Midbrain (tissue), 1 donor: ENCODE measurements at regions not wholly inside any gene's neighbourhood (a gene's known extent, or its start where the extent isn't known, plus 50 kb on each side); places are given as distances from the start of the nearest gene placed in this dataset.
A peak's percentile ranks its signal among the peaks of the same experiment; 100 is the strongest.
"Not testable (repeated sequence)": the region's sequence is repeated elsewhere in the genome, so short reads cannot be mapped to it uniquely, and the experiment has no call there.

Experiments used
- DNase-seq: peaks from one replicate; lab custom pipeline; 2025; lab: John Stamatoyannopoulos, UW

DNA sequence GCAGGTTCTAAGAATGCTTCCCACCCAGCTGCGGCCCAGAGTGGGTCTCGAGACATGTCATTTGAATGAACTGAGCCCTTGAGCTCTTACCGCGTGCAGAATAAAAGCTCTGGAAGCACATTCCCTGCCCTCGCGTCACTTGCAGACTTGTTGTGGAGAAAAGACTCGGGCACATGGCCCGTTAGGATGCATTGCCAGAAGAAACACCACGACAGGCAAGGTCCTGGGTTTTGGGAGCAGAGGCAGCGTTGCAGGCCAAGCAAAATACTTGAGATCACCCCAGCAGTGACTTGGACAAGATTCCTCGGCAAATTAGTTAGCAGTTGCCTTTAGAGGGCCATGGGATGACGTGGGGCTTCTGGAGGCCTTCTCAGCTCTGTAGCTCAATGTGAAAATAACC is 170.8 kb upstream of the MSX2 start:
- DNase-seq = no peak

DNA sequence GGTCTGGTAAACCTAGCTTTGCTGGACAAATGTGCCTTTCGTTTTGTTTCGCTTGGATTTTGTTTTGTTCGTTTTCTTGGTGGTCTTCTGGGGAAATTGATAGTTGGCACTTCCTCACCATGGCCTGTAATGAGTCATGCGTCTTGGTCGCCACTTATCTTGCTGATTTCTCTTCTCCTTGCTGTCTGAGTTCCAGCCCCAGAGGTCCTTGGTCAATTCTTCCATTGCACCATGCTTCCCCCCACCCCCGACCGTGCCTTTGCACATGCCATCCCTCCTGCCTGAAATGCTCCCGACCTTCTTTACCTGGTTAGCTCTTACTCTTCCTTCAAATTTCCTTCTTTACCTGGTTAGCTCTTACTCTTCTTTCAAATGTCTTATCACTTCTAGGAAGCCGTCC is 168.7 kb upstream of the MSX2 start:
- DNase-seq = no peak

DNA sequence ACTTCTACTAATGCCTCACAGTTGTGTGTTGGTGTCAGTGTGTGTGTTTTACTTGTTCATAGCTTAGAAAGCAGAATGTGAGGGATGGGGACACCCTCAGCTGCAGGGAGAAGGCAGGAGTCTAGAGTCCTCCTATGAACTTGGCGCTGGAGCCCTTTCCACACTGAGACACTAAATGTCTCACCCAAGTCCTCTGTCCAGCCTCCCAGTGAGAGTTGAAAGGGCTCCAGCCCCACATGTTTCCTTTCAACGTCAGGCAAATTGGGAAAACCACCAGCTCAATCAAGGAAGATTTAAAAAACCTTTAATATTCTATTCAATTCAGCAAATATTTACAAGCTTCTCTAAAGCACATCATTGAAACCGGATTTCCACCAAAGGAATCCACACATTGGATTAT is 167.6 kb upstream of the MSX2 start:
- no peak for DNase-seq

DNA sequence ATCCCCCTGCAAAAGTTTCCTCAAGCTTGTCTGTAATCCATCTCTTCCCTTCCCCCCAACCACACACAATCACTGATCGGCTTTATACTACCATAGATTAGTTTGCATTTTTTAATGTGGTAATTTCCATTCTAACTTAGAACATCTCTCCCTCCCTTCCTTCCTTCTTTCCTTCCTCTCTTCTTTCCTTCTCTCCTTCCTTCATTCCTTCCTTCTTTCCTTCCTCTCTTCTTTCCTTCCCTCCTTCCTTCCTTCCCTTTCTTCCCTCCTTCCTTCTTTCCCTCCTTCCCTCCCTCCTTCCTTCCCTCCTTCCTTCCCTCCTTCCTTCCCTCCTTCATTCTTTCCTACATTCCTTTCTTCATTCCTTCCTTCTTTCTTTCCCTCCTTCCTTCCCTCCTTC is 166.2 kb upstream of the MSX2 start:
- DNase-seq = no peak

DNA sequence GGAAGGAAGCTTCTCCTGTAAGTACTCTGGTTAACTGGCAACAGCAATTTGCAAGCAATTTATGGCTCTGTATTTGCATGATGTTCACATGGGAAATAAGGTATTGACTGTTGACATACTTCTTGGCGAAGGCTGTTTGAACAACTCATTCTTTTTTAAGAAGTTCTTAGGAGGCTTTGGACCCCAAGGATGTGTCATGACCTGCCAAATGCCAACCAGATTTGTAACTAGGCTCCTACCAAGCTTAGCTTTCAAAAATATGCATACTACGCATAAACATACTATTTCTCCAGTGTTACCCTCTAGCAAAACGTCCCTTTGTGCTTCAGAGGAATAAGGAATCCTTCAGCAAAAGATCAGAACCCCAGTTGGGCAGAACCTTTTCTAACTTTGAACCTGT is 165.2 kb upstream of the MSX2 start:
- DNase-seq = no peak

DNA sequence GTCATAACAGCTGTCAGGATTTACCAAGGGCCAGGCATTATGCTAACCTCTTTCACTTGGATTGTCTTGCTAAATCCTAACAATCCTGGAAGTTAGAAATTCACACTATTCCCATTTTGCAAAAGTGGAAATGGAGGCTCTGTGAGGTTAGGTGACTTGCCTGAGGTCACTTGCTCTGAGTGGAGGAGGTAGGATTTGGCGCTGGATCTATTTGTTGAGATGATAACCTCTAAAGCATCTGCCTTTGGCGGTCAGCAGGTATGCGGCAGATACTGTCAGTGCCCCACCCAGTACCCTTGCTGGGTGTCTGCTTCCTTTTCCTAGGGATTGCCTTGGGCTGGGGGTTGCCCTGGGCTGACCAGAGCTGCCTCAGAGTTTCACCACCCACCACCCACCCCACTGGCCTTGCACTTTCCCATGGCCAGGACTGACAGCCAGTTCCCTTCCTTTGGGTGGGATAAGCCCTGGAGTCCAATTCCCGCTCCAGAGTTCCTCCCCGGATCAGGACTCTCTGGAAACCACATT is 164.8 kb upstream of the MSX2 start:
- no peak for DNase-seq

DNA sequence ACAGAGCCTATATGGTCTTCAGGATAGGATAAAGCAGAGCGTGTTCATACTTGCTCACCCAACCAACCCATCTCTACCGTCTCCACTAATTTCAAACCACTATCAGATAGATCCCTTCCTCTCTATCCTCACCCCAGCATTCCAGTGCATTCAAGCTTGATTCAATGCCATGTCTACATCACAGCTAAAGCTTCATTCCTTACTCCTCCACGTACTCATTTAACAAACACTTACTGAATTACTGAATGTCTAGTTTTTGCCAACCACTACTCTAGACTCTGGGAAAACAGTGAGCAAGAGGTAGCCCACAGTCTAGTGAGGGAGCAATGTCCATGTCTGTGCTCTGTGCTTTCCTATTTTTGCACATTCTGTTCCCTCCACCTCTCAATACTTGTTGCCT is 163.5 kb upstream of the MSX2 start:
- no peak for DNase-seq

DNA sequence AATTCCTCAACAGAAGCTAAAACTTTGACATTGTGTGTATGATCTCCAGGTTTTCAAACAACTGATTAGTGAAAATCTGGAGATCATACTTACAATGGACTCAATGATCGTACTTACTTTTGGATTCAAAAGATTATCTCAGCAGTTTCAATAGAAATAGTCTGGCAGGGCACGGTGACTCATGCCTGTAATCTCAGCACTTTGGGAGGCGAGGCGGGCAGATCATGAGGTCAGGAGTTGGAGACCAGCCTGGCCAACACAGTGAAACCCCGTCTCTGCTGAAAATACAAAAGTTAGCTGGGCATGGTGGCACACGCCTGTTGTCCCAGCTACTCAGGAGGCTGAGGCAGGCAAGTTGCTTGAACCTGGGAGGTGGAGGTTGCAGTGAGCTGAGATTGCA is 161.3 kb upstream of the MSX2 start:
- not testable (repeated sequence) for DNase-seq

DNA sequence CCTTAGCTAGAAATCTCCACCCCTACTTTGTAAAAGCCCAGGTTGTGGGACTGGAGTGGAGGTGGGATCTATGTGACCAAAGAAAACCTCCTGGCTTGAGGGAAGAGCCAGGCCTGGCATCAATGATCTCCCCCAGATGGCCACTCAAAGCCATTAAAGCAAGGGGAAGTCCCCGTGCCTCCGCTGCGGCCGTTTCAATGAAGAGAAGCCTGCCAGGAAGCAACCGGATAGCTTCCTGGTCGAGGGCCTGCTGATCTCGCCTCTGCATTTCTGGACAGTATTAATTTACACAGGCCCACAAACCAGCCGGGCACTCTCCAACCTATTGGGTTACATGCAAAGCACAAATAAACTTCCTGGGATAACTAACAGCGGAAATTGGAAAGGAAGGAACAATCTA is 160.5 kb upstream of the MSX2 start:
- no peak for DNase-seq

DNA sequence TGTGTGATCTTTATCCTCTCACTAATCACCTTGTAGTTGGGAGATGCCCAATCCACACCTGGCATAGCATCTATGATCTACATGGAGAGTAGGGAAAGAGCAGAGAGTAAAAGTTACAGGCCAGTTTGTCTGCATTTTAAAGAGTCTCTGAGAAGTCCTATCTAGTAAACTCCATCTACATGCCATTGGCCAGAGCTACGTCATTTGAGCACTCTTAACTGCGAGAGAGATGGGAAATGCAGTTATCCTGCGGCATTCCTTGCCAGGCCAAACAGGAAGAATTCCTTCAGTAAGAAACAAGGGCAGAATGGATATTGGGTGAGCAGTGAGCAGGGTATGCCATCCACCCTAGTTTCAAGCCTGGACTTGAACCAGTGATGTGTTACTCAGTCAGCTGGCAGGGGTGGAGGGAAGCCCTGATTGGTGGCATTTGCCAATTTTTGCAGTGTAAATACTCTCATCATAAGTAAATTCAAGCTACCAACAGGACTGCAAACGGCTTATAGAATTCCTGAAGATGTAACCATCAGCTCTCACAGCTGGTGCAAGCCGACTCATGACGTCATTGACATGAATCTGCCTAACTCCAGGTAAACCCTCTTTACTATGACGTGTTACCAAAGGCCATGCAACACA is 156.8 kb upstream of the MSX2 start:
- DNase-seq = no peak

DNA sequence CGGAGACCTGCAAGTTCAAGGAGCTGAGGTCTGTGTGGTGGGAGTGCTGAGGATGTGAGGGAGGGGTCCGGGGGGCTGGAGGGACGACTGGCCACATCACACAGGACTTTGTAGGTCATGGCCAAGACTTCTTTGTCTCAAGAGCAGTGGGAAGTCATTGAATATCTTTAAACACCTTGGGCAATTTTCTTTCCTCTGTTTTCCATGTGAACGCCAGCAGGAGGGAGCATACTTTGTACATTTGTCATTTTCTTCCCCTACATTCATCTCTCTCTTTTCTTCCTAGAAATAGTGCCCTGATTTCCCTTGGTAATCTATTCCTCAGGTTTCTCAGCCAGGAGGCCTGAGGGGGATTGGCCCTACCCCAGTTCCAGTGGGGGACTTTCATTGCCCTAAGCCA is 153.7 kb upstream of the MSX2 start:
- no peak for DNase-seq

DNA sequence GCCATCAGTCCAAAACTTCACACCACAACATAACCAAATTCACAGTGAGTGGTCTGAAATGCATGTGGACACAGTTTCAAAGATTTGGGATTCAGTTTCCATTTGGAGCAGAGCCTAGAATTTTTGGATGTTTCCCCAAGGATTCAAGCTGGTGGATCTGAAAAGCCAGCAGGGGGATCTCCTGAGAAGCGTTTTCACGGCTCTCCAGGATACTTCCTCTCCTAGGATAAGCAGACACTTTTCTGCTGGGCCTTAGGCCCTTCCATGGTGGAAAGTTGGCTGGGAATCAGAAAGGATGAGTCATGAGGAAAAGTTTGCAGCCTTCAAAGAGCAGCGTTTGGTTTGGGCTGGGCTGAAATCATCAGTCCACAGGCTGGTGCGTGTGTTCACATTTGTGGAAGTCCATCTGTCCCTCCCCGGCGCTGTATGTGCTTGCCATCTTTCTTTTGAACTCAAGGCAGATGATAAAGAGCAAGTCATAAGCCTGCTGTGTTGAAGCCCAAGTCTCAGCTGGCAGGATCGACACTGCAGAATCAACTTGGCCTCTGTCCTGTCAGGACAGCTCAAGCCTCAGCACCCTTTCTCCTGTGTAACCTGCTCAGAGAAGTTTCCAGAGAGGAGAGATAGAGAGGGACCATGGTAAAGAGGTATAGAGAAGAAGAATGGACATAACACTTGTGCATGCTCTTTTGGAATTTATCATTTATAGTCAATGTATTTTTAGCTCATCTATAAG is 152.6 kb upstream of the MSX2 start:
- peak; percentile 9 for DNase-seq

DNA sequence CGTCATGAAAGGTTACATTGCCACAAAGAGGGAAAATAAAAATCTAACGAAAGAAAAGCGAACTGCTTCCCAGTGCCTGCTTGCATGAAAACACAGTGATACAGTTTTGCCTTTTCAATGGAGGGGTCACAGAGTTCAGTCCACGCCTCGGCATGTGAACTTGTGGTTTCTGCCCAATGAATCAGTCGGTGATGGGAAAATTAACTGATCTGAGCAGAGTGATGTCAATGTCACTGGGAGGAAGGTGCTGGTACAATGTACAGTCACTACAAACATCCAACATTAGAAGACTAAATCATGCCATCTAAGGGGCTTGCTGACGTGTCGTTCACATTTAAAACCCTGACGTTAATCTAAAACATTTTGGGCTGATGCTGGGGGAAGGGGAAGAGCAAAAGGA is 151.8 kb upstream of the MSX2 start:
- DNase-seq = no peak

DNA sequence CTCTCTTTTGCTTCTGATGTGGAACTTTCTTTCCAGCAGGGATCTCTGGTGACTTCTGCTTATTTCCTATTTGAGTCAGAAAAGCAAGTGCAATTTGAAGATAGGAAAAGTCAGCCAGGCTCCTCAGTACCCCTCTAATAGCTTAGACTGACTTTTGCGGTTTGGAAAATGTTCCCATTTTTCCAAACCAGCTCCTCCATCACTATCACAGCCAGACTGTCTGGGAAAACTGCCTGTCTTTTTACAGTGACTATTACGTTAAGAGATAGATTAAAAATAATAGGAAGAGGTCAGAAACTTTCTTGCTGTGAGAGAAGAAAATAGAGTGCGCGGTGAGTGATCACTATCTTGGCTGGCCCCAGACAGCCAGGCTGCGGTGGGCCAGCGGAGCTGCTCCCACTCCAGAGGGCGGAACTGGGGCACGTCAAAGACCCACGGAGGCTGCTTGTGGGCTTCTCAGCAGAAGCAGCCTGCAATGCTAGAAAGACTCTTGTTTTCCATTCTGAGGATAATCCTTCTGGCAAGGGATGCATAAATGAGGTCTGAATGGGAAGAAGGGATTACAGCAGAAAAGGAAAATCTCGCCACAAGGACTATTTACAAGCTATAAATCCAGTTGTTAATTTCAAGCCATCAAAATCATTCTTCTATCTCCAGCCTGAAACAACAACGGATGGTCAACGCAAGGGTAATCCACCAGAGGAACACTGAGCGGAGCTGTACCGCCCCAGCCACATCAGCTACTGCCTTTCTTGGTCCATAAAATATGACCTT is 151.0 kb upstream of the MSX2 start:
- DNase-seq = no peak

DNA sequence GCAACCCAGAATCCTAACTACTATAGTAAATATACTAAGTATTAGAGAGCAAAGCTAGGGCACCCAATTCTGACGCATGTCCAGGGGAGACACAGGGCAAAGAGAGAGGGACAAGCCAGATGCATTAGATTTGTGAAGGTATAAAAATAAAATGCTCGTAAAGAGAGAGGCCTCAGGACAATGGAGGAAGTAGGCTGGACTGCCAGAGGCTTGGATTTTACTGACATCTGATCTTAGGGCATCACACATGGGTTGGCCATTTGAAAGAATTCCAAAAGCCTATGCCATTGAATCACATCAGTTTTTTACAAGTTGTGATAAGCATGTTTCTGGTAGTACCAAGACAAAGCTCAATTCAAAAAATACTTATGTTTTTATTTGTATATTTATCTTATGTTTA is 149.3 kb upstream of the MSX2 start:
- no peak for DNase-seq

DNA sequence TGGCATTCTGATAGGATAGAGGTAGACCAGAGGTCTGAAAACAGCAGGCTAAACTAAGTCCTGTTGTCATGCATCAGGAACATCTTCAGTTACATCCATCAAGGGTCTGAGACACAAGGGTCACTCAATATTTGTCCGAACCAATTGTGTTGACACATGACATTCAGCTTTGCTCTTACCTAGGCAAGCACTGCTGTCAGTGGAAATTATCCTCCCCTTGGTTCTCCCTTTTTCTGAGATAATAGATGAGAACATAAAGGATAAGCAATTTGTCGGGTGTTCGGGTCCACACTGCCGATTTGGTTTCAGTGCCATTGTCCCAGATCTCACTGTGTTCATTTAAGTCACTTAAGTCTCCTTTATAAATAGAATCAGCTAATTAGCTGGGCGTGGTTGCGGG is 148.3 kb upstream of the MSX2 start:
- DNase-seq = no peak

DNA sequence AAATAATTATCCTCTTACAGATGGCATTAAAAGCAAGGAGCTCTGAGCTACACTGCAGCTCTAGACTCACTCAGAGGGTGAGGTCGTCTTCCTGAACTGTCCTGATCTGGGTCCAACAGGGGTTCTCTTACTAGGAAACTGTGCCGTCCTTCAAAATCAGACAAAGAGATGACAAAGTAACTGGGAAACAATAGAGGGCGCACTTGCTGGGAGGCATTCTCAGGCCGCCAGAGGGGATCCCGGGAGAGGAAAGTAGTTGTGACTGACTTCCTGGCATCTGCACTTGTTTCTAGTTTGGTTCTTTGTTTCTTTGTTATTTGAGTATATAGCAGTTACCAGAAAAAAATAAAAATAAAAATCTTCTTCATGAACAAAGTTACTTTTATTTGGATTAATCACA is 142.9 kb upstream of the MSX2 start:
- DNase-seq = peak; percentile 26

DNA sequence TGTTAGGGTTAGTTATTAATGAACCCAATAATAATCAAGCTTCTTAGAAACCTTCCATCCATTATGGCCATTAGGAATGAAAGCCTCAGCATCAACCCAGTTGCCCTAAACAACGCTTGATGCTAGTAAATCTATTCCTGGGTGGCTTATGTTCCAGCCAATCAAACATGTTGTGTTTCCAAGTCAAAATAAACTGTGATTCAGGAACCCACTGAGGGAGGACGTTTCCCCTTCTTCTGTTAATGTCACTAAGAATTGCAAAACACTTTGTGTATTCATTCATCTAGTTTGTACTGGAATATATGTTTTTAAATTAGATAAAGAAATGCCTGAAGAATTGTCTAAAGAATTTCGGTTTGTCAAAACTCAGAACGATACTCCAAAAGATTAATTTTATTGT is 142.5 kb upstream of the MSX2 start:
- DNase-seq = no peak

DNA sequence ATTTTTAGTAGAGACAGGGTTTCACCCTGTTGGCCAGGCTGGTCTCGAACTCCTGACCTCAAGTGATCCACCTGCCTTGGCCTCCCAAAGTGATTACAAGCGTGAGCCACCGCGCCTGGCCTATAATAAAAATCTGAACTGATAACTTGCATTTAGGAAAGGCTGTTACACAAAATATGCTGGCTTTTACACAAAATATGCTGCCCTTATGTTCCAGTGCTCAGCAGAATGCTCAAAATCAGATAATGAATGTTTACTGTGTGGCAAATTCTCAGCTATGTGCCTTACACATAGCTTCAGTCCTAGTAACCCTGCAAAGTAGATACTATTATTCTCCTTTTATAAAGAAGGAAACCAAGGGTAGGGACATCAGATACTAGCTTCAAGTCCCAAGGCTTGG is 141.3 kb upstream of the MSX2 start:
- DNase-seq = no peak

DNA sequence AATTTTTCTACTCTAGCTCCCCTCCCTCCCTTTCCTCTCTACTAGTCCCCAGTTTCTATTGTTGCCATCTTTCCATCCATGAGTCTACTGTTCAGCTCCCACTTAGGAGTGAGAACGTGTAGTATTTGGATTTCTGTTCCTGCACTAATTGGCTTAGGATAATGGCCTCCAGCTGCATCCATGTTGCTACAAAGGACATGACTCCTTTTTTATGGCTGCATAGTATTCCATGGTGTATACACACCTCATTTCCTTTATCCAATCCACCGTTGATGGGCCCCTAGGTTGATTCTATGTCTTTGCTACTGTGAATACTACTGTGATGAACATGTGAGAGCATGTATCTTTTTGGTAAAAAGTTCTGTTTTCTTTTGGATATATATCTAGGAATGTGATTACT is 138.9 kb upstream of the MSX2 start:
- DNase-seq = no peak

DNA sequence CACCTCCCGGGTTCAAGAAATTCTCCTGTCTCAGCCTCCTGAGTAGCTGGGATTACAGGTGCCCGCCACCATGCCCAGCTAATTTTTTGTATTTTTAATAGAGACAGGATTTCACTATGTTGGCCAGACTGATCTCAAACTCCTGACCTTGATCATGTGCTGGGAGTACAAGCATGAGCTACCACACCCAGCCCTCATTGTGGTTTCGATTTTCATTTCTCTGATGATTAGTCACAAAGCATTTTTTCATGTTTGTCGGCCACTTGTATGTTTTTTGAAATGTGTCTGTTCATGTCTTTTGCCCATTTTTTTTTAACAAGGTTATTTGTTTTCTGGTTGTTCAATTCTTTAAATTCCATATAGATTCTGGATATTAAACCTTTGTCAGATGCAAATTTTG is 138.2 kb upstream of the MSX2 start:
- not testable (repeated sequence) for DNase-seq

DNA sequence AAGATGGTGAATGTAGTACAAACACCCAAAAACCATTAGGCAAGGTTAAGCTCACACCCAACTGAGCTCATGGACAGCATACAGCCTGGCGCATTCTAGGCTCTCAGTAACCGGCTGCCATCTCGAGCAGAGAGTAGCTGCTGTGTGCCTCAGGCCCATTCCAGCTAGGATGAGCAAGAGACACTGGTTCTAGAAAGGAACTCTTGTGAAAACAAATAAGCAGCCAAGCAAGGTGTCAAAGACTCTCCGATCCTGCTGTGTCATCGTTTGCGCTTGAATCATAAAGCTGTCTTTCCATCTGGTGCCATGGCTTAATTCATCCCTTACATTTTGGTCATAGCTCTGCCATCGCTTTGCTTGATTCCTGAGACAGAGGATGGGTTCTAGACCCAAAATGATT is 135.4 kb upstream of the MSX2 start:
- DNase-seq = no peak

DNA sequence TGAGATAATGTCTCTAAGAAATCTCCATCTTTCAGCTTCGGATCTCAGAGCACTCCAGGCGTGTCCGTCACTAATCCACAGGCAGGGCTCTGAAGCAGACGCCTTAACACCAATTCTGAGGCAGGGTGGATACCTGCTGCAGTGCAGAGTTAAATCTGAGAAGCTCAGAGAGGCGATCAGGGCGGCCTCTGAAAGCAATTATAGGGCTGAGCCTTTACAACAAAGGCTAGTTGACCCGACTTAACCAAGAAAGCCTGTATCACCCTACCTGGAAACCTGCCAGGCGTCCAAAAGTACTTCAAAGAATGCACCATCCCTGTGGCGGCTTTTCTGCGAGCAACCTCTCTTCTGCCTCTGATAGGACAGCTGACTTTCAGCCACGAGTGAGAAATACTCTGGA is 134.8 kb upstream of the MSX2 start:
- DNase-seq = no peak
